Esophagus muscularis mucosa (tissue), 3 donors: ENCODE measurements at regions not wholly inside any gene's neighbourhood (a gene's known extent, or its start where the extent isn't known, plus 50 kb on each side); places are given as distances from the start of the nearest gene placed in this dataset.

Source experiments
- CTCF ChIP-seq, 3 experiments: fragments of 200-600 bp in 2 of 3; fragments of 450-650 bp in 1 of 3; sonication (generic) in 2 of 3; IDR thresholded peaks; one replicate each; pipeline ENCODE4 v1.5.1; 2017 to 2019; ENCODE audit warnings: antibody characterized with exemption in 3 of 3, mild to moderate bottlenecking in 2 of 3, moderate library complexity in 1 of 3
- POLR2A ChIP-seq: fragments of 450-650 bp; IDR thresholded peaks from one replicate; pipeline ENCODE4 v1.6.1; 2017; ENCODE audit warnings: antibody characterized with exemption, moderate library complexity, mild to moderate bottlenecking, low read depth

- TF ChIP-seq CTCF (IDR thresholded peaks at IDR 0.05), result no peak
- no peak for TF ChIP-seq POLR2A
Measured at GRCh38 chr20:40535816-40536215, 153.2 kb downstream of the MAFB start.
